ENCODE measurements at regions not wholly inside any gene's neighbourhood (a gene's known extent, or its start where the extent isn't known, plus 50 kb on each side); places are given as distances from the start of the nearest gene placed in this dataset.

GRCh38 chr3:21237638-21238037, 513.4 kb downstream of the ZNF385D start:
- Histone ChIP-seq H3K36me3 (ENCODE audit: control insufficient read depth, insufficient read depth, low read length) (no peaks in the 10 kb centered on the region), H3K27me3 (ENCODE audit: control insufficient read depth, insufficient read depth, low read length) (no peaks in the 10 kb centered on the region), H3K4me3 (ENCODE audit: low read depth, low read length) (no peak overlapping the region)
- TF ChIP-seq, protein P1, sequence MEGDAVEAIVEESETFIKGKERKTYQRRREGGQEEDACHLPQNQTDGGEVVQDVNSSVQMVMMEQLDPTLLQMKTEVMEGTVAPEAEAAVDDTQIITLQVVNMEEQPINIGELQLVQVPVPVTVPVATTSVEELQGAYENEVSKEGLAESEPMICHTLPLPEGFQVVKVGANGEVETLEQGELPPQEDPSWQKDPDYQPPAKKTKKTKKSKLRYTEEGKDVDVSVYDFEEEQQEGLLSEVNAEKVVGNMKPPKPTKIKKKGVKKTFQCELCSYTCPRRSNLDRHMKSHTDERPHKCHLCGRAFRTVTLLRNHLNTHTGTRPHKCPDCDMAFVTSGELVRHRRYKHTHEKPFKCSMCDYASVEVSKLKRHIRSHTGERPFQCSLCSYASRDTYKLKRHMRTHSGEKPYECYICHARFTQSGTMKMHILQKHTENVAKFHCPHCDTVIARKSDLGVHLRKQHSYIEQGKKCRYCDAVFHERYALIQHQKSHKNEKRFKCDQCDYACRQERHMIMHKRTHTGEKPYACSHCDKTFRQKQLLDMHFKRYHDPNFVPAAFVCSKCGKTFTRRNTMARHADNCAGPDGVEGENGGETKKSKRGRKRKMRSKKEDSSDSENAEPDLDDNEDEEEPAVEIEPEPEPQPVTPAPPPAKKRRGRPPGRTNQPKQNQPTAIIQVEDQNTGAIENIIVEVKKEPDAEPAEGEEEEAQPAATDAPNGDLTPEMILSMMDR (IDR thresholded peaks at IDR 0.05; ENCODE audit: insufficient read depth, low read length, poor library complexity, severe bottlenecking) = no peak
- no peak for DNase-seq (ENCODE audit: low read depth)

DNA sequence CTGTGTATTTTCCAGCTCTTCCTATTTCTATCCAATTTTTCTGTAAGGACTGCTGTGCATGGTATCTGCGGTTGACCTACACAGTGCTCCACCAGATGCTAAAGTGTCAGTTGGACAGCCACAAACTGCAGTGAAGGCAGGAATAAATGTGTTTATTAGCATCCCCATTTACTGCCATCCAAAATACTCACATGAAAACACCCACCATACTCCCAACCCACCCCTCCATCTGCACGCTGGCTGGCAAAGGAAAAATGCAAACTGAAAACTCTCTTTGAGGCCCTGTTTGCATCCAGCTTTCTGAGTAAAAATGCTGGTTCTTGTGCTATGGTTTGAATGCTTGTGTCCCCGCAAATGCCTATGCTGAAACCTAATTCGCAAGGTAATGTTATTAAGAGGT, 515.5 kb downstream of the ZNF385D start:
- DNase-seq (ENCODE audit: low read depth) = no peak
- Histone ChIP-seq H3K27me3 (ENCODE audit: control insufficient read depth, insufficient read depth, low read length) (no peaks in the 10 kb centered on the region), H3K36me3 (ENCODE audit: control insufficient read depth, insufficient read depth, low read length) (no peaks in the 10 kb centered on the region), H3K4me3 (ENCODE audit: low read depth, low read length) (no peak overlapping the region)
- TF ChIP-seq, protein P1 (IDR thresholded peaks at IDR 0.05; ENCODE audit: insufficient read depth, low read length, poor library complexity, severe bottlenecking) = no peak

- no peak for DNase-seq (ENCODE audit: low read depth)
- H3K27me3 ChIP-seq (ENCODE audit: control insufficient read depth, insufficient read depth, low read length) = no peaks in the 10 kb centered on the region
- H3K36me3 ChIP-seq (ENCODE audit: control insufficient read depth, insufficient read depth, low read length) = no peaks in the 10 kb centered on the region
- no peak overlapping the region for H3K4me3 ChIP-seq (ENCODE audit: low read depth, low read length)
- TF ChIP-seq, protein P1 (IDR thresholded peaks at IDR 0.05; ENCODE audit: insufficient read depth, low read length, poor library complexity, severe bottlenecking) = no peak
Measured at GRCh38 chr3:21234933-21235332, 516.1 kb downstream of the ZNF385D start.

DNA sequence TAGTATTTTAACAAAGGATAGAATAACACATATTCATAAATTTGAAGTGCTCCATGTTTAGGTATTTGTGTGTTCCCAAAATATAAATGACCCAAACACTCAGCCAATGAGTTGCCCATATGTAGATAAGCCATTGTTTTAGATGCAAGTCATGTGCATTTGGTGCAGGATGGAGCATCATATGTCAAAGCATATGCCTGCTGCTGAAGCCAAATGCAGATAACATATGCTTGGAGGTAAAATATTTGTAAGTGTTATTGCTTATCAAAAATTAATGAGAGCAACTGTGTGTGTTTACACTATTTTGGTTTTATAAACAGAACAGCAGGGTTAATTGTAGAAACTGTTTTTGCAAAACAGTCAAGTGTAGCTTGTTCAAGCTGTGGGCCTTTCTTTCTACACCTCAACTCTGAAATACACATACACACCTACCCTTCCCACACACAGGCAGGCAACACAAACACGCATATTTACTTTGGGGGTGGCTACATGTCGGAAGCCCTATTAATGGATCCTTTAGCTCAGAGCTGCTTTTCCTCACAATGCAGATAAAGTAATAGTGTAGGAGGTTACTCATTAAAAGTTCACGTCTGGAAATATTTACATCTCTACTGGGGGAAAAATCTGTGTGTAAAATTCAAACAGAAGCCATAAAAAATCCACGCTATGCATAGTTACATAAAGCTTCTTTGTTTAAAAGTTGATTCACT, 521.4 kb downstream of the ZNF385D start:
- Histone ChIP-seq H3K27me3 (ENCODE audit: control insufficient read depth, insufficient read depth, low read length) (no peaks in the 10 kb centered on the region), H3K36me3 (ENCODE audit: control insufficient read depth, insufficient read depth, low read length) (no peaks in the 10 kb centered on the region), H3K4me3 (ENCODE audit: low read depth, low read length) (no peak overlapping the region)
- TF ChIP-seq, protein P1 (IDR thresholded peaks at IDR 0.05; ENCODE audit: insufficient read depth, low read length, poor library complexity, severe bottlenecking) = no peak
- DNase-seq (ENCODE audit: low read depth) = no peak

DNA sequence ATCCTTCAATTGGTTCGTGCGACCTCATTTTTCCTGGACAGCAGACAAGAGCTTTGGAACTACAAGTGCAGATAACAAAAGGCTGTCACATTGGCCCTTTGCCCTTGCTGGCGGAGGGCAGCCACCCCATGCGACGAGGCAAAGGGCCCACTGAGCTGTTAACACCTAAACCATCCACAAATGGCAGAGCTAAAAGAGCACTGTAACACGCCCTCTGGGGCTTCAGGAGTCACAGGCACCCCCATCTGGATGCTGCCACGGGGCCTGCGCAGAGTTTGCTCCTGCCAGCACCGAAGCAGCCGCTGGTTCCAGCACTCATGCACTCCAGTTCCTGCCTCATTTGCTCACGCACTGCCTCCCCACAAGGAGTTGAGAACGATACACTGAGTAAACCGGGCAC, 524.9 kb downstream of the ZNF385D start:
- Histone ChIP-seq H3K4me3 (ENCODE audit: low read depth, low read length) (no peak overlapping the region), H3K36me3 (ENCODE audit: control insufficient read depth, insufficient read depth, low read length) (no peaks in the 10 kb centered on the region), H3K27me3 (ENCODE audit: control insufficient read depth, insufficient read depth, low read length) (no peaks in the 10 kb centered on the region)
- DNase-seq (ENCODE audit: low read depth) = no peak
- TF ChIP-seq, protein P1 (IDR thresholded peaks at IDR 0.05; ENCODE audit: insufficient read depth, low read length, poor library complexity, severe bottlenecking) = no peak

- Histone ChIP-seq H3K27me3 (ENCODE audit: control insufficient read depth, insufficient read depth, low read length) (no peaks in the 10 kb centered on the region), H3K4me3 (ENCODE audit: low read depth, low read length) (no peak overlapping the region), H3K36me3 (ENCODE audit: control insufficient read depth, insufficient read depth, low read length) (no peaks in the 10 kb centered on the region)
- TF ChIP-seq, protein P1 (IDR thresholded peaks at IDR 0.05; ENCODE audit: insufficient read depth, low read length, poor library complexity, severe bottlenecking) = no peak
- DNase-seq (ENCODE audit: low read depth) = no peak
Measured at GRCh38 chr3:21220944-21221343, 530.1 kb downstream of the ZNF385D start.
